ENCODE measurements at regions not wholly inside any gene's neighbourhood (a gene's known extent, or its start where the extent isn't known, plus 50 kb on each side); places are given as distances from the start of the nearest gene placed in this dataset.

DNA sequence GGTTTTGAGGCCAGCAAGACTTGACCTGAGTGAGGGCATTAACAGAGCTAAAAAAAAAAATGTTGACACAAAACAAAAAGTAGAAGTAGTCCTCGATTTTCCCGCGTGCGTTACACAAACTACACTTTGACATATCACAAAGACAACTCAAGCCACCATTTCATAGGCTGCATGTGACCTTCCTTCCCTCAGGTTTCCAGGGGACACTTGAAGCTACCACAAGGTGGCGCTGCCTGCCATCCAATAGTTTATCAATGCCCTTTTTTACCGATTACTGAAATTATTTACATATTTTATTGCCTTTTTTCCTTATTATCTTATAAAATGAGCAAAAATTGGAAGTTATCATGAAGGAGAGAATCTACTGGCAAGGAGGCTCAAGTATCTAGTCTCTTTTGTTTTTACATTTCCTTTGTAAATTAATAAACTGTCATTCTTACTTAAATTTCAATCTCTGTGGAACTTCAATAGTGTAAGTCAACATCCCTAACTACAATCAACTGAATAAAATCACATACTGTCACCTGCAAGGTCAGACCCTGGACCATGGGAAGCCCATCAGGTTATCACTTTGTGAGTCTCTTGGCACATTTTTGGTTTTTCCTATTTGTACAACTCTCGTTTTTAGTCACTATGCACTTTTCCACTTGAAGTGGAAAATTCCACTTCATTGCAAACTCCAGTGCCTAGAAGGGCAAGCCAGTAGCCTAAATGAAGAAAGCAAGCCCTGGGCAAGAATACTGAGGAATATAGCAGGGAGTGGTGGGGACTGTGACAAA lies 84.6 kb upstream of the CPSF6 start:
- ChIA-PET POLR2A (no interaction called here), SMC1A (ENCODE audit: uncharacterized antibody, unreplicated experiment) (interaction anchor here (0.6 to 6.6 kb wide), 7 partner anchors 14 to 204 kb away, joined by 3 to 103 read pairs (median 5); no protein-coding TSS in a partner anchor), CTCF (interaction anchor here (0.6 to 6.9 kb wide), 34 partner anchors 8 to 485 kb away, joined by 3 to 285 read pairs (median 4); no protein-coding TSS in a partner anchor), RAD21 (ENCODE audit: unreplicated experiment) (interaction anchor here (0.8 to 7.1 kb wide), 10 partner anchors 12 to 415 kb away, joined by 3 to 88 read pairs (median 4); no protein-coding TSS in a partner anchor)
- Histone ChIP-seq H3K27me3 (replicated peaks in 1 of 2; ENCODE audit: control insufficient read depth in 2 of 2, insufficient read depth in 2 of 2, low read length in 1 of 2) (no peaks in the 10 kb centered on the region), H4K20me1 (ENCODE audit: control insufficient read depth, insufficient read depth) (no peaks in the 10 kb centered on the region), H2AFZ (ENCODE audit: control insufficient read depth, low read depth, low read length) (peak overlapping the region; percentile 65), H3K4me1 (ENCODE audit: control insufficient read depth, insufficient read depth, low read length) (peaks cover 7% of the 10 kb centered on the region), H3K9ac (ENCODE audit: control insufficient read depth, insufficient read depth, low read length) (no peak overlapping the region), H3K27ac (ENCODE audit: control insufficient read depth, insufficient read depth) (no peak overlapping the region), H3K79me2 (ENCODE audit: control insufficient read depth, insufficient read depth, low read length) (no peaks in the 10 kb centered on the region), H3K36me3 (ENCODE audit: control insufficient read depth in 2 of 2, insufficient read depth in 2 of 2, low read length in 1 of 2) (no peaks in the 10 kb centered on the region), H3K9me3 (replicated peaks; ENCODE audit: control insufficient read depth, insufficient read depth, low read length) (no peaks in the 10 kb centered on the region), H3K4me3 (no peak overlapping the region), H3K4me2 (ENCODE audit: control insufficient read depth, insufficient read depth) (no peak overlapping the region)
- in situ Hi-C loops (cut with MboI) (loop anchor here (10.0 kb wide), 1 partner anchor 420 kb away; no protein-coding TSS in a partner anchor), intact Hi-C loops (cut with micrococcal nuclease; ENCODE audit: unreplicated experiment) (loop anchor here (1.0 to 10.0 kb wide), 5 partner anchors 42 to 484 kb away; no protein-coding TSS in a partner anchor)
- WGBS (ENCODE audit: insufficient coverage, insufficient replicate concordance, low lambda C conversion rate, missing lambda C conversion rate): 2% methylated on average over 7 of the region's 7 CpGs
- BruUV-seq (replicated peaks): no TSS peak
- ATAC-seq: peak; percentile 77
- DNase-seq (ENCODE audit: low read depth, low spot score): peak; percentile 30
- FAIRE-seq: no peak
- TF ChIP-seq, protein P1, sequence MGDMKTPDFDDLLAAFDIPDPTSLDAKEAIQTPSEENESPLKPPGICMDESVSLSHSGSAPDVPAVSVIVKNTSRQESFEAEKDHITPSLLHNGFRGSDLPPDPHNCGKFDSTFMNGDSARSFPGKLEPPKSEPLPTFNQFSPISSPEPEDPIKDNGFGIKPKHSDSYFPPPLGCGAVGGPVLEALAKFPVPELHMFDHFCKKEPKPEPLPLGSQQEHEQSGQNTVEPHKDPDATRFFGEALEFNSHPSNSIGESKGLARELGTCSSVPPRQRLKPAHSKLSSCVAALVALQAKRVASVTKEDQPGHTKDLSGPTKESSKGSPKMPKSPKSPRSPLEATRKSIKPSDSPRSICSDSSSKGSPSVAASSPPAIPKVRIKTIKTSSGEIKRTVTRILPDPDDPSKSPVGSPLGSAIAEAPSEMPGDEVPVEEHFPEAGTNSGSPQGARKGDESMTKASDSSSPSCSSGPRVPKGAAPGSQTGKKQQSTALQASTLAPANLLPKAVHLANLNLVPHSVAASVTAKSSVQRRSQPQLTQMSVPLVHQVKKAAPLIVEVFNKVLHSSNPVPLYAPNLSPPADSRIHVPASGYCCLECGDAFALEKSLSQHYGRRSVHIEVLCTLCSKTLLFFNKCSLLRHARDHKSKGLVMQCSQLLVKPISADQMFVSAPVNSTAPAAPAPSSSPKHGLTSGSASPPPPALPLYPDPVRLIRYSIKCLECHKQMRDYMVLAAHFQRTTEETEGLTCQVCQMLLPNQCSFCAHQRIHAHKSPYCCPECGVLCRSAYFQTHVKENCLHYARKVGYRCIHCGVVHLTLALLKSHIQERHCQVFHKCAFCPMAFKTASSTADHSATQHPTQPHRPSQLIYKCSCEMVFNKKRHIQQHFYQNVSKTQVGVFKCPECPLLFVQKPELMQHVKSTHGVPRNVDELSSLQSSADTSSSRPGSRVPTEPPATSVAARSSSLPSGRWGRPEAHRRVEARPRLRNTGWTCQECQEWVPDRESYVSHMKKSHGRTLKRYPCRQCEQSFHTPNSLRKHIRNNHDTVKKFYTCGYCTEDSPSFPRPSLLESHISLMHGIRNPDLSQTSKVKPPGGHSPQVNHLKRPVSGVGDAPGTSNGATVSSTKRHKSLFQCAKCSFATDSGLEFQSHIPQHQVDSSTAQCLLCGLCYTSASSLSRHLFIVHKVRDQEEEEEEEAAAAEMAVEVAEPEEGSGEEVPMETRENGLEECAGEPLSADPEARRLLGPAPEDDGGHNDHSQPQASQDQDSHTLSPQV (IDR thresholded peaks at IDR 0.05): no peak
- no peak for TF ChIP-seq SMAD1 (IDR thresholded peaks at IDR 0.05; ENCODE audit: low read depth, partially characterized antibody)
- no peak for TF ChIP-seq SRF (IDR thresholded peaks at IDR 0.05; ENCODE audit: low read depth in 2 of 2, low read length in 2 of 2)
- peak; percentile 86 for TF ChIP-seq RAD21 (IDR thresholded peaks at IDR 0.05; ENCODE audit: insufficient read depth, low read depth, low read length)
- TF ChIP-seq, protein P2, sequence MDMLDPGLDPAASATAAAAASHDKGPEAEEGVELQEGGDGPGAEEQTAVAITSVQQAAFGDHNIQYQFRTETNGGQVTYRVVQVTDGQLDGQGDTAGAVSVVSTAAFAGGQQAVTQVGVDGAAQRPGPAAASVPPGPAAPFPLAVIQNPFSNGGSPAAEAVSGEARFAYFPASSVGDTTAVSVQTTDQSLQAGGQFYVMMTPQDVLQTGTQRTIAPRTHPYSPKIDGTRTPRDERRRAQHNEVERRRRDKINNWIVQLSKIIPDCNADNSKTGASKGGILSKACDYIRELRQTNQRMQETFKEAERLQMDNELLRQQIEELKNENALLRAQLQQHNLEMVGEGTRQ (IDR thresholded peaks at IDR 0.05; ENCODE audit: borderline replicate concordance, low read depth, low read length): peak; percentile 62
- TF ChIP-seq NKRF (conservative IDR thresholded peaks at IDR 0.05): no peak
- no peak for TF ChIP-seq NRF1 (conservative IDR thresholded peaks at IDR 0.05; ENCODE audit: low read depth, low read length)
- TF ChIP-seq RAD51 (IDR thresholded peaks at IDR 0.05): peak; percentile 87
- no peak for TF ChIP-seq EGR1 (IDR thresholded peaks at IDR 0.05; ENCODE audit: borderline replicate concordance in 1 of 2, low read depth in 2 of 2, low read length in 2 of 2)
- no peak for TF ChIP-seq EP300 (IDR thresholded peaks at IDR 0.05; ENCODE audit: borderline replicate concordance in 1 of 2, control insufficient read depth in 1 of 2, low read depth in 2 of 2, low read length in 2 of 2)
- peak; percentile 81 for TF ChIP-seq YY1 (IDR thresholded peaks at IDR 0.05; ENCODE audit: low read depth, low read length)
- no peak for TF ChIP-seq ZSCAN29 (IDR thresholded peaks at IDR 0.05)
- no peak for TF ChIP-seq FOS (IDR thresholded peaks at IDR 0.05; ENCODE audit: borderline replicate concordance, extremely low read depth, insufficient read length)
